ENCODE measurements at regions not wholly inside any gene's neighbourhood (a gene's known extent, or its start where the extent isn't known, plus 50 kb on each side); places are given as distances from the start of the nearest gene placed in this dataset.

GRCh38 chr18:47441914-47442313 lies 190.5 kb upstream of the SKOR2 start:
- TF ChIP-seq CTCF (IDR thresholded peaks at IDR 0.05) (no peak), POLR2AphosphoS5 (IDR thresholded peaks at IDR 0.05; ENCODE audit: insufficient read depth in 1 of 2, low read depth in 1 of 2) (no peak), POLR2A (IDR thresholded peaks at IDR 0.05) (no peak)

Measured in vagina (tissue), 2 donors.